SK-N-SH (cell line): ENCODE measurements at regions not wholly inside any gene's neighbourhood (a gene's known extent, or its start where the extent isn't known, plus 50 kb on each side); places are given as distances from the start of the nearest gene placed in this dataset.

ENCODE experiments used
- CTCF ChIA-PET: fragments of 300-600, 350-600 bp; formaldehyde crosslinking; extraction: SDS; loops from one replicate; lab custom pipeline; 2021; lab: Yijun Ruan, JAX
- POLR2A ChIA-PET: fragments of 350-600 bp; sonication (Branson Sonifier 250); formaldehyde crosslinking; extraction: SDS; loops from one replicate; lab custom pipeline; 2020; ENCODE audit warnings: antibody characterized with exemption, inconsistent platforms; lab: Yijun Ruan, JAX
- DNase-seq: peaks from one replicate; pipeline ENCODE4 v3.0.0; 2012
- H2AFZ ChIP-seq: fragments of 200-600 bp; sonication (generic); 2 replicates; pipeline ENCODE4 v1.8.1; 2016; ENCODE audit warnings: antibody characterized with exemption, mild to moderate bottlenecking, low read depth
- H3F3A ChIP-seq: fragments of 200-600 bp; sonication (generic); replicated peaks from 2 replicates; pipeline ENCODE3; 2016; ENCODE audit warnings: antibody characterized with exemption, mild to moderate bottlenecking; ENCODE audit not compliant: insufficient read depth
- H3K27ac ChIP-seq, 2 experiments: fragments of 200-500 bp in 1 of 2; fragments of 200-600 bp in 1 of 2; sonication (Bioruptor generic) in 1 of 2; sonication (generic), shearing (Covaris generic) in 1 of 2; 2 replicates each; pipeline versions ENCODE4 v1.5.1 to v1.6.1; 2014 to 2016; ENCODE audit warnings: low read depth in 2 of 2, inconsistent platforms in 1 of 2, low read length in 1 of 2, mild to moderate bottlenecking in 1 of 2, mixed read lengths in 1 of 2
- H3K27me3 ChIP-seq: fragments of 200-600 bp; sonication (generic), shearing (Covaris generic); 2 replicates; pipeline ENCODE4 v1.6.1; 2016; ENCODE audit warnings: mixed run types; ENCODE audit not compliant: insufficient read depth
- H3K36me3 ChIP-seq, 2 experiments: fragments of 200-500 bp in 1 of 2; fragments of 200-600 bp in 1 of 2; sonication (Bioruptor generic) in 1 of 2; sonication (generic) in 1 of 2; replicated peaks in 1 of 2; 2 replicates each; pipeline versions ENCODE3 to v1.5.1; 2014 to 2016; ENCODE audit warnings: low read length in 1 of 2, mild to moderate bottlenecking in 1 of 2; ENCODE audit not compliant: insufficient read depth in 2 of 2, control insufficient read depth in 1 of 2
- H3K4me1 ChIP-seq, 2 experiments: fragments of 200-500 bp in 1 of 2; fragments of 200-600 bp in 1 of 2; sonication (Bioruptor generic) in 1 of 2; sonication (generic), shearing (Covaris generic) in 1 of 2; 2 replicates each; pipeline versions ENCODE4 v1.5.1 to v1.6.1; 2014 to 2016; ENCODE audit warnings: low read depth in 1 of 2, low read length in 1 of 2, mixed run types in 1 of 2; ENCODE audit not compliant: insufficient read depth in 2 of 2, control insufficient read depth in 1 of 2
- H3K4me2 ChIP-seq: fragments of 200-600 bp; sonication (generic), shearing (Covaris generic); 2 replicates; pipeline ENCODE4 v1.6.1; 2017; ENCODE audit warnings: mixed run types
- H3K4me3 ChIP-seq, 2 experiments: fragments of 200-500 bp in 1 of 2; fragments of 200-600 bp in 1 of 2; sonication (Bioruptor generic) in 1 of 2; sonication (generic), shearing (Covaris generic) in 1 of 2; 2 replicates each; pipeline versions ENCODE4 v1.5.1 to v1.8.1; 2014 to 2016; ENCODE audit warnings: low read depth in 2 of 2, inconsistent platforms in 1 of 2, low read length in 1 of 2, mild to moderate bottlenecking in 1 of 2, mixed read lengths in 1 of 2, moderate library complexity in 1 of 2
- H3K79me2 ChIP-seq: fragments of 200-600 bp; sonication (generic); 2 replicates; pipeline ENCODE4 v1.8.1; 2017; ENCODE audit warnings: mild to moderate bottlenecking; ENCODE audit not compliant: insufficient read depth
- H3K9ac ChIP-seq: fragments of 200-600 bp; sonication (generic); 2 replicates; pipeline ENCODE4 v1.6.1; 2017; ENCODE audit warnings: mixed run types
- H3K9me2 ChIP-seq: fragments of 200-600 bp; sonication (generic); 2 replicates; pipeline ENCODE4 v1.6.1; 2017; ENCODE audit warnings: mixed run types
- H3K9me3 ChIP-seq: fragments of 200-600 bp; sonication (generic); 2 replicates; pipeline ENCODE4 v1.6.1; 2017; ENCODE audit warnings: mixed run types, mild to moderate bottlenecking, moderate library complexity
- H4K20me1 ChIP-seq: fragments of 200-600 bp; sonication (generic); 2 replicates; pipeline ENCODE4 v1.6.1; 2017; ENCODE audit warnings: mild to moderate bottlenecking, mixed run types; ENCODE audit not compliant: insufficient read depth
- EP300 ChIP-seq, 2 experiments: IDR thresholded peaks; 2 replicates each; pipeline versions ENCODE4 v1.4.0 to v1.6.1; 2012; ENCODE audit warnings: borderline replicate concordance in 1 of 2, low read depth in 1 of 2, low read length in 1 of 2
- MAX ChIP-seq: IDR thresholded peaks from 2 replicates; pipeline ENCODE4 v1.4.0; 2012; ENCODE audit warnings: low read depth
- NRF1 ChIP-seq: IDR thresholded peaks from 2 replicates; pipeline ENCODE4 v1.6.1; 2012; ENCODE audit warnings: low read depth, mild to moderate bottlenecking, low read length
- RCOR1 ChIP-seq: fragments of 150-350 bp; IDR thresholded peaks from 2 replicates; pipeline ENCODE4 v1.6.1; 2017; ENCODE audit warnings: antibody characterized with exemption, low read length
- RXRA ChIP-seq: IDR thresholded peaks from 2 replicates; pipeline ENCODE4 v1.4.0; 2012; ENCODE audit warnings: low read depth, mild to moderate bottlenecking, borderline replicate concordance
- TEAD4 ChIP-seq: IDR thresholded peaks from 2 replicates; pipeline ENCODE4 v1.4.0; 2012; ENCODE audit warnings: mild to moderate bottlenecking, borderline replicate concordance; ENCODE audit not compliant: insufficient read depth
- USF1 ChIP-seq: IDR thresholded peaks from 2 replicates; pipeline ENCODE4 v1.4.0; 2012; ENCODE audit warnings: low read depth, borderline replicate concordance
- USF2 ChIP-seq: fragments of 150-350 bp; IDR thresholded peaks from 2 replicates; pipeline ENCODE4 v1.6.1; 2017; ENCODE audit warnings: antibody characterized with exemption, low read length, low read depth, borderline replicate concordance
- WGBS: methylation state at CpG from one replicate; pipeline ENCODE4 v1.1.6; 2017; ENCODE audit warnings: low lambda C conversion rate; 5-methylcytosine and 5-hydroxymethylcytosine counted together

GRCh38 chr3:78268716-78269668, 1229.1 kb downstream of the ROBO2 start:
- H3K4me2 ChIP-seq, result no peak overlapping the region
- no peaks in the 10 kb centered on the region for H3F3A ChIP-seq

GRCh38 chr3:78273326-78273725, 1233.4 kb downstream of the ROBO2 start:
- WGBS, result 54% methylated on average over 4 of the region's 4 CpGs
- TF ChIP-seq RXRA, result no peak
- H3K79me2 ChIP-seq, result no peaks in the 10 kb centered on the region; the same call in 1 of the 2 replicates
- POLR2A ChIA-PET, result no interaction called here
- H3K9ac ChIP-seq, result no peak overlapping the region
- no peak overlapping the region for H3K4me3 ChIP-seq
- CTCF ChIA-PET, result interaction anchor here (0.6 kb wide), 1 partner anchor 449 kb away, joined by 3 read pairs; no protein-coding TSS in a partner anchor
- no peaks in the 10 kb centered on the region for H3K9me3 ChIP-seq
- H3K27me3 ChIP-seq, result no peaks in the 10 kb centered on the region
- no peak for DNase-seq
- H4K20me1 ChIP-seq, result no peaks in the 10 kb centered on the region
- H3K36me3 ChIP-seq, result no peaks in the 10 kb centered on the region
- no peak overlapping the region for H3K4me2 ChIP-seq
- no peaks in the 10 kb centered on the region for H3K4me1 ChIP-seq
- H3K9me2 ChIP-seq, result no peaks in the 10 kb centered on the region
- H3F3A ChIP-seq, result no peaks in the 10 kb centered on the region
- no peak overlapping the region for H3K27ac ChIP-seq
- no peak overlapping the region for H2AFZ ChIP-seq

More at GRCh38 chr3:78268716-78269668, 1229.1 kb downstream of the ROBO2 start:
- TF ChIP-seq USF2, result no peak
- TF ChIP-seq EP300 (IDR thresholded peaks at IDR 0.05; ENCODE audit: borderline replicate concordance in 1 of 2, low read depth in 1 of 2, low read length in 1 of 2), result no peak
- no peak for TF ChIP-seq NRF1
- TF ChIP-seq MAX, result no peak
- TF ChIP-seq USF1, result no peak
- no peak for TF ChIP-seq TEAD4
- TF ChIP-seq RCOR1, result no peak
- H4K20me1 ChIP-seq, result no peaks in the 10 kb centered on the region
- DNase-seq, result no peak
- no peak overlapping the region for H2AFZ ChIP-seq
- no peaks in the 10 kb centered on the region for H3K36me3 ChIP-seq
- no peaks in the 10 kb centered on the region; the same call in 1 of the 2 replicates for H3K79me2 ChIP-seq
- H3K9me2 ChIP-seq, result no peaks in the 10 kb centered on the region
- H3K9ac ChIP-seq, result no peak overlapping the region
- H3K27ac ChIP-seq, result no peak overlapping the region
- H3K9me3 ChIP-seq, result no peaks in the 10 kb centered on the region
- POLR2A ChIA-PET, result no interaction called here
- 80% methylated on average over 1 of the region's 5 CpGs for WGBS
- no peaks in the 10 kb centered on the region for H3K27me3 ChIP-seq
- H3K4me1 ChIP-seq, result no peaks in the 10 kb centered on the region
- H3K4me3 ChIP-seq, result no peak overlapping the region
- CTCF ChIA-PET, result no interaction called here
